Retinal pigment epithelial cell (primary cell): ENCODE measurements at regions not wholly inside any gene's neighbourhood (a gene's known extent, or its start where the extent isn't known, plus 50 kb on each side); places are given as distances from the start of the nearest gene placed in this dataset.

Experiments
- DNase-seq: peaks from one replicate; pipeline ENCODE4 v3.0.0-alpha.2; 2010; ENCODE audit warnings: low read depth
- H3K4me3 ChIP-seq: 2 replicates; pipeline ENCODE4 v1.5.1; 2011; ENCODE audit warnings: mild to moderate bottlenecking, low read length, control low read depth, moderate library complexity
- CTCF ChIP-seq: conservative IDR thresholded peaks from 2 replicates; pipeline ENCODE4 v1.5.1; 2011; ENCODE audit warnings: low read depth, low read length, control low read depth, inconsistent platforms

DNA sequence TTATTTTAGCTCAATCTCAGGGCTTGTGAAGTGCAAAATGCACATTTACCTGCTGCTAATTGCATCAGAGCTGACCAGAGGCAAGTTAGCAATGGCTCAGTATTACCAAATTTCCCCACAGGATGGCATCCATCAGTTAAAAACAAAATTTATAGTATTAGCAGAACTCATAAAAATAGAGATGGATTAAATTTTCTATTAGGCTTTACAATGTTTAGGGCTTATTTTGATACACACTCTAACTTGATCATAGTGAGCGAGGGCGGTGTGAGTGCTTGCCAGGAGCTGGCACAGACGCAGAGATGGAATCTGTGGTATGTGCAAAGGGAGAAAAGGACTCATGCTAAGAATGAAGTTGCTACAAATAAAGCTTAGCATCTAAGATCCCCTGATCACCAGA, 241.0 kb downstream of the NSUN3 start:
- peak overlapping the region; percentile 26 for H3K4me3 ChIP-seq
- TF ChIP-seq CTCF: peak; percentile 52
- DNase-seq: peak; percentile 96

GRCh38 chr3:94304954-94305353, 242.1 kb downstream of the NSUN3 start:
- no peak overlapping the region for H3K4me3 ChIP-seq
- no peak for DNase-seq
- TF ChIP-seq CTCF: no peak

DNA sequence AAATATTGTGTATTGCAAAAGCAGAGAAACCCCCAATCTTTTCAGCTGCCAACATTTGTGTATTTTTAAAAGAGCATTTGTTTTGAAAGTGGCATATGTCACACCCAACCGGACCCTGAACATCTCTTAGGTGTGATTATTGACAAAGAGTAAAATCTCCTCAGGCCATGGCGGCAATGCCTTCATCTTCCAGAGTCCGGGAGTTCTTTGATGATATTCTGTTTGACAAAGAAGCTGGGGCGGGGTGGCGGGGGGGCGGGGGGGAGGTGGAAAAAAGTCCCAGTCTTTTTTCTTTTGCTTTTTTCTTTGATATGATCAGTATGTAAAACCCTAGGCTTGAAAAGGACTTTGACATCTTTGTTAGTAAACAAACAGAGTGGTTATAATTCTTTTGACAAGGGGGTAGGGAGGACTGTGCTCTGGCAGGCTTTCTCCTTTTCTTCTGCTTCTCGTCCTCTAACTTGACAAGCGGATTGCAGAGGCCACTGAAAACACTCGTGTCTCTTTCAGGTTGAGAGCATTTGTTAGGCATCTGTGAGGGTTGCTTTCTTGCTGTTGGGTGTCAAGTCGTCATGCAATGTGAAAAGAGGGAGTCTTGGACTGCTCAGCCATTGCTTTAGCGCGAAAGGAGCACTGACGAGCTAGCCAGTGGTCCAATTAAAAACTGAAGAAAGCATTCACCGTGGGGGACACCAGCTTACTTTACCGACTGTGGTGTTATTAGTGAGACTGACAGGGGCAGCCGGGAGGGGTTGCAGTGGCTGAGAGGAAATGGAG, 243.2 kb downstream of the NSUN3 start:
- DNase-seq: no peak
- H3K4me3 ChIP-seq: no peak overlapping the region
- no peak for TF ChIP-seq CTCF

- no peak for TF ChIP-seq CTCF
- no peak for DNase-seq
- H3K4me3 ChIP-seq: no peak overlapping the region
These were observed 244.7 kb downstream of the NSUN3 start for GRCh38 chr3:94307588-94307987.

DNA sequence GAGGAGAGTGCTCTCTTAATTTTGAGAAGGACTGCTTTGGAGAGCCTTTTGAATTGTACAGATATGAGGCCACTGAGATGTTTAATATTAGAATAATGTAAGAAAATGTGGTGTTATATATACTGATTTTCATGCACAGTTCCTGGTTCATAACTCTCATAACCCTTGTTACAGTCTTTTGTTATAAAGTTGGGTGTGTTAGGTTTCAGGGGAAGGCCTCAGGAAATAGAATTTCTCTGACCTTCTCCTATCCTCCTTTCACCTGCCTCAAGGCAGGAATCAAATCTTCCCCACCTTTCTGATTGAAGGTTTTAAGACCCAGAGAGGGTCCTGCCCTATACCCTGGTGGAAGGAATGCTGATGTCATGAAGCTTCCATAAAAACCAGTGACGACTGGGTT, 245.9 kb downstream of the NSUN3 start:
- no peak for DNase-seq

GRCh38 chr3:94310341-94311135, 247.7 kb downstream of the NSUN3 start:
- TF ChIP-seq CTCF: no peak
- no peak overlapping the region for H3K4me3 ChIP-seq
- no peak for DNase-seq

More for the DNA sequence above, 245.9 kb downstream of the NSUN3 start:
- H3K4me3 ChIP-seq: no peak overlapping the region
- TF ChIP-seq CTCF: peak; percentile 9
